ENCODE measurements at regions not wholly inside any gene's neighbourhood (a gene's known extent, or its start where the extent isn't known, plus 50 kb on each side); places are given as distances from the start of the nearest gene placed in this dataset.

- 75 to 83% (median 81%) methylated on average over 14 to 15 of the region's 15 CpGs for WGBS, 4 donors
- intact Hi-C loops (cut with DNase I) = no loop called here
- no peak for TF ChIP-seq POLR2A (IDR thresholded peaks at IDR 0.05)
- no peak for TF ChIP-seq CTCF (IDR thresholded peaks at IDR 0.05)
- Histone ChIP-seq H3K27ac (no peak overlapping the region), H3K27me3 (no peaks in the 10 kb centered on the region), H3K9me3 (replicated peaks in 1 of 3) (no peaks in the 10 kb centered on the region), H3K4me1 (replicated peaks in 1 of 2) (no peaks in the 10 kb centered on the region), H3K4me3 (no peak overlapping the region), H3K36me3 (replicated peaks in 1 of 2) (no peaks in the 10 kb centered on the region)
- no peak for DNase-seq
Measured at GRCh38 chr12:61023231-61023630, 1237.0 kb upstream of the USP15 start.

DNA sequence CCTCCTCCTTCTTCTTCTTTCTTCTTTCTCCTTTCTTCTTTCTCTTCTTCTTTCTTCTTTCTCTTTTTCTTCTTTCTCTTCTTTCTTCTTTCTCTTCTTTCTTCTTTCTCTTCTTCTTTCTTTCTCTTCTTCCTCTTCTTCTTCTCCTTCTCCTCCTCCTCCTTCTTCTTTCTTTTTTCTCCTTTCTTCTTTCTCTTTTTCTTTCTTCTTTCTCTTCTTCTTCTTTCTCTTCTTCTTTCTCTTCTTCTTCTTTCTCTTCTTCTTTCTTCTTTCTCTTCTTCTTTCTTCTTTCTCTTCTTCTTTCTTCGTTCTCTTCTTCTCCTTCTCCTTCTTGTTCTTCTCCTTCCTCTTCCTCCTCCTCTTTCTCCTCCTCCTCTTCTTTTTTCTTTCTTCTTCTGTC lies 1230.7 kb upstream of the USP15 start:
- Histone ChIP-seq H3K4me3 (no peak overlapping the region), H3K9me3 (replicated peaks in 1 of 3) (no peaks in the 10 kb centered on the region), H3K4me1 (replicated peaks in 1 of 2) (no peaks in the 10 kb centered on the region), H3K27ac (no peak overlapping the region), H3K27me3 (no peaks in the 10 kb centered on the region), H3K36me3 (replicated peaks in 1 of 2) (no peaks in the 10 kb centered on the region)
- TF ChIP-seq CTCF (IDR thresholded peaks at IDR 0.05) = no peak
- no peak for TF ChIP-seq POLR2A (IDR thresholded peaks at IDR 0.05)
- WGBS, 4 donors = 67 to 74% (median 72%) methylated on average over 1 of the region's 1 CpG
- no peak for DNase-seq
- intact Hi-C loops (cut with DNase I) = no loop called here

DNA sequence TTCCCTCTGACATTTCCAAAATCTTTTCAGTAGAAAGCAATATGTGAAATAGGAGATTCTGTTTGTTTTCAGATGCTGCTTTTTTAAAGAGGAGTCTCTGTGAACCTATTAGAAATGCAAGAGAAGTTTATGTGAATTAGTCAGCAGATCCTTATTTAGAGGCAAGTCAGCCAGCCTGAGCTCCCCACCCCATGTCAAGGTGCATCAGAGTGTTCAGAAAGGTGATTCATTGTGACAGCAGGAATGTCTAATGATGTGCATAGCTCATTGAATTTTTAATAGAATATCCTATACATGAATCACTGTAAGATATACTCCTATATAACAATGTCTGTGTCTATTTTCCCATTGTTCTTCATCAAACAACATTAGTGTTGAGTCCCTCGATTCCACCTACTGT lies 1222.4 kb upstream of the USP15 start:
- no peak overlapping the region for H3K27ac ChIP-seq
- TF ChIP-seq CTCF (IDR thresholded peaks at IDR 0.05) (no peak), POLR2A (IDR thresholded peaks at IDR 0.05) (no peak)
- DNase-seq = no peak
- H3K27me3 ChIP-seq = no peaks in the 10 kb centered on the region
- no peaks in the 10 kb centered on the region for H3K9me3 ChIP-seq (replicated peaks in 1 of 3)
- 68 to 92% (median 71%) methylated on average over 1 of the region's 1 CpG for WGBS, 4 donors
- H3K36me3 ChIP-seq (replicated peaks in 1 of 2) = no peaks in the 10 kb centered on the region
- intact Hi-C loops (cut with DNase I) = no loop called here
- no peaks in the 10 kb centered on the region for H3K4me1 ChIP-seq (replicated peaks in 1 of 2)
- H3K4me3 ChIP-seq = no peak overlapping the region

DNA sequence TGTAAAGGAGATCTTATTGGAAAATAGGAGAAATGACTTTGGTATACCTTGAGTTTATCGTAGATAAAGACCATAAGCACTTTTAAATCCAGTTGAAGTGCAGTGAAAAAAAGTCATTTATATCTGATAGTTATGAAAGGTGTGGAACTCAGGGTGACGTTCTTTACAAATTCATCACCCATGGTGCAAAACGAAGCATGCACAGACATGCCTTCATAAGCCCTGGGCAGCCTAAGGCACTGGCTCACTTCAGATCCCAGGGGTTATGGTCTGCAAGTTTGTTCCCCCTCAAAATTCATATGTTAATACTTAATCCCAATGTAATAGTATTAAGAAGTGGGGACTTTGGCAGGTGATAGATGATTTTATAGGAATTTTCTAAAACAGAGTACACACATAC lies 1216.4 kb upstream of the USP15 start:
- no peaks in the 10 kb centered on the region for H3K27me3 ChIP-seq
- H3K9me3 ChIP-seq (replicated peaks in 1 of 3) = no peaks in the 10 kb centered on the region
- no peaks in the 10 kb centered on the region for H3K36me3 ChIP-seq (replicated peaks in 1 of 2)
- no peak for DNase-seq
- no peaks in the 10 kb centered on the region for H3K4me1 ChIP-seq (replicated peaks in 1 of 2)
- 65 to 74% (median 68%) methylated on average over 3 of the region's 3 CpGs for WGBS, 4 donors
- no peak for TF ChIP-seq POLR2A (IDR thresholded peaks at IDR 0.05)
- TF ChIP-seq CTCF (IDR thresholded peaks at IDR 0.05) = no peak
- intact Hi-C loops (cut with DNase I) = no loop called here
- no peak overlapping the region for H3K4me3 ChIP-seq
- no peak overlapping the region for H3K27ac ChIP-seq

All from adrenal gland (tissue), 9 donors.